ENCODE measurements at regions not wholly inside any gene's neighbourhood (a gene's known extent, or its start where the extent isn't known, plus 50 kb on each side); places are given as distances from the start of the nearest gene placed in this dataset.
"Not testable (repeated sequence)": the region's sequence is repeated elsewhere in the genome, so short reads cannot be mapped to it uniquely, and the experiment has no call there.

GRCh38 chr3:88000853-88001252, 58.0 kb downstream of the CGGBP1 start:
- no peak for FAIRE-seq

GRCh38 chr3:87997966-87998365, 60.8 kb downstream of the CGGBP1 start:
- FAIRE-seq: no peak

- no peak for FAIRE-seq
These were observed 61.5 kb downstream of the CGGBP1 start for GRCh38 chr3:87997298-87997697.

- no peak for FAIRE-seq
These were observed 61.9 kb downstream of the CGGBP1 start for GRCh38 chr3:87996882-87997281.

- FAIRE-seq: no peak
These were observed 65.2 kb downstream of the CGGBP1 start for GRCh38 chr3:87993566-87993965.

GRCh38 chr3:87987952-87988351, 70.9 kb downstream of the CGGBP1 start:
- FAIRE-seq: no peak

GRCh38 chr3:87982421-87982820, 76.4 kb downstream of the CGGBP1 start:
- FAIRE-seq: no peak

- FAIRE-seq: no peak
These were observed 79.3 kb downstream of the CGGBP1 start for GRCh38 chr3:87979527-87979926.

GRCh38 chr3:87977765-87978164, 81.0 kb downstream of the CGGBP1 start:
- FAIRE-seq: no peak

GRCh38 chr3:87975716-87976115, 83.1 kb downstream of the CGGBP1 start:
- FAIRE-seq: no peak

- FAIRE-seq: no peak
These were observed 84.9 kb downstream of the CGGBP1 start for GRCh38 chr3:87973906-87974305.

- FAIRE-seq: no peak
These were observed 89.2 kb downstream of the CGGBP1 start for GRCh38 chr3:87969620-87970019.

GRCh38 chr3:87968668-87969067, 90.1 kb downstream of the CGGBP1 start:
- no peak for FAIRE-seq

- FAIRE-seq: no peak
These were observed 100.5 kb downstream of the CGGBP1 start for GRCh38 chr3:87958289-87958688.

- no peak for FAIRE-seq
These were observed 101.2 kb downstream of the CGGBP1 start for GRCh38 chr3:87957575-87957974.

GRCh38 chr3:87949879-87950208, 109.0 kb downstream of the CGGBP1 start:
- FAIRE-seq: no peak

- FAIRE-seq: no peak
These were observed 109.5 kb downstream of the CGGBP1 start for GRCh38 chr3:87949189-87949878.

- FAIRE-seq: not testable (repeated sequence)
These were observed 112.8 kb downstream of the CGGBP1 start for GRCh38 chr3:87946007-87946406.

GRCh38 chr3:87942256-87942655, 116.5 kb downstream of the CGGBP1 start:
- not testable (repeated sequence) for FAIRE-seq

- FAIRE-seq: no peak
These were observed 134.3 kb downstream of the CGGBP1 start for GRCh38 chr3:87924485-87924884.

GRCh38 chr3:87920549-87920948, 138.3 kb downstream of the CGGBP1 start:
- no peak for FAIRE-seq

GRCh38 chr3:87901141-87901540, 157.7 kb downstream of the CGGBP1 start:
- FAIRE-seq: no peak

- FAIRE-seq: peak; percentile 46
These were observed 158.7 kb downstream of the CGGBP1 start for GRCh38 chr3:87900061-87900460.

- FAIRE-seq: no peak
These were observed 159.8 kb downstream of the CGGBP1 start for GRCh38 chr3:87898971-87899370.

- FAIRE-seq: no peak
These were observed 162.8 kb downstream of the CGGBP1 start for GRCh38 chr3:87895983-87896382.

GRCh38 chr3:87873136-87873535, 185.7 kb downstream of the CGGBP1 start:
- no peak for FAIRE-seq
